EH (cell line): ENCODE measurements at regions not wholly inside any gene's neighbourhood (a gene's known extent, or its start where the extent isn't known, plus 50 kb on each side); places are given as distances from the start of the nearest gene placed in this dataset.
A peak's percentile ranks its signal among the peaks of the same experiment; 100 is the strongest.

Experiments
- DNase-seq: peaks from one replicate; pipeline ENCODE4 v3.0.0-alpha.2; 2015; ENCODE audit warnings: low read depth

DNA sequence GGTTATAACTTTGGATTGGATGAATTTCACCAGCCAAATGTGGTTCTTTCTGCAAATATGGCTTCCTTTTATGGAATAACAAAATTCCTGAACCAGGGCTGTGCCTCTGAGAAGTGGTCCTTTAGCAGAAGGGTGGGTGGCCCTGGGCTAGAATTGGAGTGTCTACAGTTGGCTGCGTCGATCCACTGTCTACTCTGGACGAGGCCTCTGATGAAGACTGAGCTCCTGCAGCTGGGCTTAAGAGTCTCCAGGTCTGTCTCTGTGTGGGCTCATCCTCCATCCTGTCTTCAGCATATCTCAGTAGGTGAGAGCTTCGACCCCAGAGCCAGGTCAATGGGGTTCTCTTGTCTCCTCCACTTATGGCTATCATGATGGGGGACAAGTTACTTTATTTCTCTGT lies 166.3 kb upstream of the PMEPA1 start:
- DNase-seq = no peak

DNA sequence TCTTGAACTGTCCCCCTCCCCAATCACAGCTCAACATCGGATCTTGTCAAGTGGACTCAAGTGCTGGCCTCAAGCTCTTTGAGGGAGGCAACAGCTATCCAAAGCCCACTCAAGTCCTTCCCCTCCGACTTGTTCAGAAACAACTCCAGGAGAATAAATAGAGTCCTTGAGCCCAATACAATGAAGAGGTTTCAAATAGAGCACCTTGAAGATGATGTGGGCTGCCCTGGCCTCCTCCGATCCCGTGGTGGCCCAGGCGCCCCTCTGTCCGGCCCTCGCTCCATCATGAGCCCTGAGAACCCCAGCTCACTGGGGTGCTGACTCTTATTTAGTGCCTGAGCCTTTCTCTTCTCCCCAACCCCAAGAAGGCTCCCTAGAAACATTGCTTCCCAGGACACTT lies 164.3 kb upstream of the PMEPA1 start:
- no peak for DNase-seq

DNA sequence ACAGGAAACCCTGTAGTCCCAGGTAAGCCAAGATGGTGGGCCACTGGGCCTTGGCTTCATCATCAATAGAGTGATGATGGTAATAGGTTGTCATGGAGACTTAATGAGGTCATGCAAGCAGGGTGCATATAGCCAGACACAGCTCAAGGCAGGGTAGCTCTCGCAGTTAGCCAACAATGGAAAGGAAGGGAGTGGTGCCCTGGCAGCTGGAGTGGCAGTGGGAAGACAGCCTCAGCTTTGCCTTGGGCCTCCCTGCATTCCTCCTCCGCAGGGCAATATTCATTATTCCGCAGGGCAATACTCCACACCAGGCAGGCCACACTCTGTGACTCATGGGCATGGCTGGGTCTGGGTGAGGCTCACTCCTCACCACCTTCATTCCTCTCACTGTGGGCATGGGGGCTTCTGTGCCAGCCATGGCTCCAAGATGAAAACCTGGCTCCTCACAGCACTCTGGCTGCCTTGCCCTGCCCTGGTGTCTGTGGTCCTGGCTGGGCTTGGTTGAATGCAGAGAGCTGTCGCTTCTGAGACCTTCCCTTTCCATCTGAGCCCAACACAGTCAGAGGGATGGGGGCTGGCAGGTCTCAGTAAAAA lies 163.1 kb upstream of the PMEPA1 start:
- no peak for DNase-seq

DNA sequence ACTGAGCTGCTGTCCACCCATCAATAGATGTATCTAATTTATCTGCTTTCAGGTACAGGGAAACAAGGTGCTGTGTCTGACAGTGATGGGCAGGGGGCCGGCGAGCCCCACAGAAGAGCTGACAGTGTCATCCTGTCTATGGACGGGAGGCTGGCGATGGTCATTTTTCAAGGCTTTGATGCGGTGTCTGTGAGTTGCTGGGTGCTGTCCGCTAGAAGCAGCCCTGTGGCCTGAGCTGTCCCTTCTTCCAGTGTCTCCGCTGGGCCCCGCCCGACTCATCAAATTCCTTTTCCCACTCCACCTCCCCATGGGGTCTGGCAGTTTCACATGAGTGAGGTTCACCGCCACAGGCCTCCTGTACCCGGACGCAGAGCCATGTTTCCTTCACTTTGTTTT lies 161.4 kb upstream of the PMEPA1 start:
- DNase-seq = no peak

DNA sequence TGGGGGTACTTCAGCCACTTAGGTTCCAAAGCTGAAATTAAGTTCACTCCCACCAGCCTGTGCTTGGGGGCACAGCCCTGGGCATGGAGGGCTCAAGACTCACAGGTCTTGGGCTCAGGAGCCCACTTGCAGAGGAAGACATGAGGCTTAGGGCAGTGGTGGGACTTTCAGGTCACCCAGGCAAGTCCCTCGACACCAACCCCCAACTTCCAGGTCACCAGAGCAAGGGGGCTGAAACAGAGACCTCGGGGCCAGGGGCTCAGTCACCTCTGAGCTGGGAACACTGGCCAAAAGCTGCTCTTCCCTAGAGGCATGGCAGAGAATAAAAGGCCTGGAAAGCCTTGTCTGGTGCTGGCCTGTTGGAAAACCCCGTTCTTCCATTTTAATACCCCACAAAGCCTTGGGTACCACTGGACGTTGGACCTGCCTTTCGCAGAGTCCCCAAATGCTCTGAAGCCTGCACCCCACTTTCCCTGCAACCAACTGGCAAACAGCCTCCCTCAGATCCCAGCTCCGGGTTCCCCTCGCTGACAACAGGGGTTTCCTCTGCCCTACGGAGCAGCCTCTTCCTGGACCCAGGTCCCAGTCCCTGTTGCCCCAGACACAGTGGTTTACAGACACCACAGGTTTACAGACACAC lies 160.9 kb upstream of the PMEPA1 start:
- DNase-seq = no peak

DNA sequence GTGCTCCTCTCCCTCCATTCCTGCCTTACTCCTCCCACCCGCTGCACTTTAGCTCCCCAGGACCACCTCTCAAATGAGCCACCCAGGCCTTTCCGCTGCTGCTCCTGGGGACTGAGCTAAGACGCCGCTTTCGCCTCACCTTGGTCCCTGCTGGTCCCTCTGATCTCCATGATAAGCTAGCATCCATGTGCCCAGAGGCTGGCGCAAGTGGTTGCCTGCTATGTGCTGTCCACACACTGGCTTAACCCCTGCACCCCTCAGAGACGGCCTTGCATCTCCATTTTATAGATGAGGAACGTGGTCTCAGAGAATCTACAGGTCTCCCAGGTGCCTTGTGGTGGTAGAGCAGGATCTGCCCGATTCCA lies 160.1 kb upstream of the PMEPA1 start:
- no peak for DNase-seq

DNA sequence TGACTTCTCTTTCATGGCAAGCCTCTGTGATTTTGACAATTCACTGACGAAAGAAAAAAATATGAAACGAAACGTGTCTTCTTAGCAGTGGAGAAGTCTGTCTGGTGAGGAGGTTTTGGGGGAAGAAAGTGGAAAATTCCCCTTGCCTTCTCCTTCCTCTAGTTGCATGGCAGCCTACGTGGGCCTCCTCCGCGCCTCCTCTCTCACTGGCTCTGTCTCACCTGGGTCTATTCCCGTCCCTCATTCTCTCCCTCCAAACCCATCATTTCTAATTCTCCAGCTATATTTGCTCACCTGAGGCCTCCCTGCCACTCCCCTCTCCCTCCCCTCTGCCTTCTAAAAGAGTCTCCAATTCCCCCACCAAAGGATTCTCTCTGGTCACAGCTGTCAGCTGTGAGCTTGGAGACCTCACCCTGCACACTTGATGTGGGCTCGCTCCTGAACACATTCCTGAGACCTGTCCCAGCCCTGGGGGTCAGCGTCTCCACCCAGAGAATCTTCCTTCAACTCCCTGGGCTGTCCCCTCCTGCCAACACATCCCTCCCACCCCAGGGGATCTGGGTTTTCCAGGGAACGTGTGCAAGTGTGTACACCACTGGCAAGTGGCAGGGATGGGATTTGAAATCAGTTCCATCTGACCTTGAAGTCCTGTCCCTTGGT lies 159.6 kb upstream of the PMEPA1 start:
- DNase-seq = no peak

DNA sequence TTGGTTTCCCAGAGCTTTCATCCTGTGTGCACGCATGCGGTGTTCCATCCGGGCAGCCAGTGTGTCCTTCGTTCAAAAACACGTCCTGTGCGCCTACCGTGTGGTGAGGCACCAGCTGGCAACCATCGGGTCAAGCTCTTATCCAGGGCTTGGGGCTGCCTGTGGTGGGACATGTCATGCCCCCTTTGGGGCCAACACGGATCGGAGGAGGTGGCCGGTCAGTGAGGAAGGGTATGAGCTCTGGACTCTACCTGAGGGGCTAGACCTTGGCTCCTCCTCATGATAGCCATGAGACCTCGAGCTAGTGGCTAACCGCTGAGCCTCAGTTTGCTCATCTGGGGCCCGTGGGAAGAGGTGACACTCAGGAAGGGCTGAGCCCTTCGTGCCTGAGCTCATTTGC lies 158.5 kb upstream of the PMEPA1 start:
- no peak for DNase-seq

DNA sequence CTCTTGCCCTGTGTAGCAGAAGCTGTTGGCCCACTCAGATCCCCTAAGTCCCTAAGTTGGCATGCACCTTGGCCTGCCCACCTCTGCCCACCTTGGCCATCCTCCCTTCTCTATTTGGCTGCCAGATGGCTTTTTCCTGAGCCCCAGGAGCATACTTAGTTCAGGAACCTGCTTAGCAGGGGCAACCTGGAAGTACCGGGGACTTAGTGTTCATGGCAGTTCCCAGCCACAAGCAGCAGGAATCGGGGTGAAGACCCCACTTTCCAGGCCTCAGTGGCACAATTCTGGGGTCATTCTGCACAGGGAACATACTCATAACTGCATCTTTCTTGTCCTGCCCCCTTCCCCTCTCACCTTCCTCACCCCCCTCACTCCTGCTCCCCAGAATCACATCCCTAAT lies 158.0 kb upstream of the PMEPA1 start:
- no peak for DNase-seq

DNA sequence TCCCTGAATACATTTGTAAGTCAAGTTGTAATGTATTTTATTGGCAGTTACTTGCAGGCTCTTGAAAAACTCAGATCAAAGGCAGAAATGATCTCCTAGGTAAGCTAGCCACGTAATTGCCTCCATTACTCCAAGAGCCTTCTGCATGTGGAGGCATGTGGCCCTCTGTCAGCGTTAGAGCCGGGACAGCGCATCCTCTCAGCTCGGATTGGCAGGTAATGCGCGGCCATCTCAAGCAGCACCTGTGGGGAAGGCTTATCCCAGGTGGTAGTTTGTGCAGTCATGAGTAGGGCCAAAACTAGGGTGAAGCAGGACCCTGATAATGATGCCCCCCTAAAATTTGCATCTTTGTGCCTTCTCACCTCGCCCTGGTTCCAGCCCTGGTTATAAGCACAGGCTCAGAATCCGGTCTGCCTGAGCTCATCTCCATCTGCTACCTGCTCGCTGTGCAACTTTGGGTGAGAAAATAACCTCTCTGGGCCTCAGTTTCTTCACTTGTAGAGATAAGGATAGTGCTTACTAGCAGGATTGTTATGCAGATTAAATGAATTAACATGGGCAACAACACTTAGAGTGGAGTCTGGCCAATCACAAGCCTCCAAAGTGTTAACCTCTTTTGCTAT lies 157.5 kb upstream of the PMEPA1 start:
- no peak for DNase-seq

DNA sequence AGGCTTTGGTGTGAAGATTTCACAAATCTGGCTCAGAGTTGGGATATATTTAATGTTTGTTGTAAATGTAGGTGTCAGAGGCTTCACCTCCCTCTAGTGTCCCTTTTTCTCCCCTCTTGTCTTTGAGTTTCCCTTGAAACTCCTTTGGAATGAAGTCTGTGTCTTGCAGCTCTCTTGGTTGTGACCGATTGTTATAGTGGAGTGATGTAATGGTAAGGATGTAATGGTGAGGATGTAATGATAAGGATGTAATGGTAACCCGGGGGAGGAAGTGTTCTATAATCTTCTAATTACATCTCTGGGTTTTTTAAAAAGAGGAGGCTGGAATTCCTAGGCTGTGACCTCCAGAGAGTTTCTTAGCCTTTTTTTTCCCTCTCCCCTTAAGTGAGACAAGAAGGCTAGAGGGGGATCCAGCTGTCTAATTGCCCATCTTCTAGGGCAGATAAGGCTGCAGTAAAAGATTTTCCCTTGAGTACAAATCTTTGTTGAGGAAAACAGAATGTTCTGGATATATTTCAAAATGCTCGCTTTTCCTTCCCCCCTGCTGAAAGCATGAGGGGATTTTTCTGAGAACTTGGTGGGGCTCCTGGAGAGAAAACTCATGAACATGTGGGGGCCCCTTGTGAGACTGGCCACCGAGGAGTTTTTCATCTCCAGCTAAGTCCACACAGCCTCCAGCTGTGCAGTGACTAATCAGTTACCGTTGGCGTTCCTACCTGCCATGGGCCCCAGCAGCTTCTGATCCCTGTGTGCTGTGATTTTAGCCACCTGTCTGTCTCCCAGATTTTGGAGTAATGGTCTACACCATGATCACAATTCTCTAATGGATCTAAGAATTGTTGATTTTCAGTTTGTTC lies 156.7 kb upstream of the PMEPA1 start:
- no peak for DNase-seq

DNA sequence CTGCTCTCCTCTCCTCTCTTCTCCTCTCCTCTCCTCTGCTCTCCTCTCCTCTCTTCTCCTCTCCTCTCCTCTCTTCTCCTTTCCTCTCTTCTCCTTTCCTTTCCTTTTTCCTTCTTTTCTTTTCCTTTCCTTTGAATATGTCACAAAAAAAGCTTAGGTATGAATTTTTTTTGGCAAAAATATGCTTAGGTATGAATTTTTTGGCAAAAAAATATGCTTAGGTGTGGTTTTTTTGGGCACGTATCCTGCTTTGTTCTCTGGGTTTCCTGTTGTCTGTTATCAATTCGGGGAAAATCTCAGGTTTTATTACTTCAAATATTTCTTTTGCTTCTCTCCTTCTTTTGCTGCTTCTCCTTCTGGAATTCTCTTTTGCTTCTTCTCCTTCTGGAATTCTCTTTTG lies 155.5 kb upstream of the PMEPA1 start:
- no peak for DNase-seq

DNA sequence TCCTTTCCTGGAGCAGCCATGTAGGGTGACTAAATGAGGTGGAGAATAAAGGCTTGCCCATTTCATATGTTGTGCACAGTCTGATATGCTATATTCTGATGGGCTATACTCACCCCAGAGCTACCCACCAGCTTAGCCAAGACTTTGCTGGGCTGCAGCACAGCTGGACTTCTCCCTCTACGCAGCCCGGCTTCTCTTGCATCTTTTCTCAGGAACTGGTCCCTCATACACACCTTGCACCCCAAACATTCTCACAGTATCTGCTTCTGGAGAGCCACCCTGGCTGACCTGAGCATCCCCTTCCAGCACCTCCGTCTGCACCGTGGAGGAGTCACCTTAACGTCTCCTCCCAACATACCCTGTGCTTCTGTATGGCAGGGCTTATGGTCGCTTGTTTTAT lies 150.8 kb upstream of the PMEPA1 start:
- DNase-seq = no peak

DNA sequence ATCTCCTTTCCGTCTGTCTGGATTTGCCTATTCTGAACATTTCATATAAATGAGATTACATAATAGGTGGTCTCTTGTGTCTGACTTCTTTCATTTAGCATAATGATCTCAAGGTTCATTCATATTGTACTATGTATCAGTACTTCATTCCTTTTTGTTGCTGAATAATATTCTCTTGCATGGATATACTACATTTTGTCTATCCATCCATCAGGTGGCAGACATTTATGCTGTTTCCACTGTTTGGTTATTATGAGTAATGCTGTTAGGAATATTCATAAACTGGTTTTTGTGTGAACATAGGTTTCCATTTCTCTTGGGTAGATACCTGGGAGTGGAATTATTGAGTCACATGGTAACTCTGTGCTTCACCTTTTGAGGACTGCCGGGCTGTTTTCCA lies 148.2 kb upstream of the PMEPA1 start:
- no peak for DNase-seq

DNA sequence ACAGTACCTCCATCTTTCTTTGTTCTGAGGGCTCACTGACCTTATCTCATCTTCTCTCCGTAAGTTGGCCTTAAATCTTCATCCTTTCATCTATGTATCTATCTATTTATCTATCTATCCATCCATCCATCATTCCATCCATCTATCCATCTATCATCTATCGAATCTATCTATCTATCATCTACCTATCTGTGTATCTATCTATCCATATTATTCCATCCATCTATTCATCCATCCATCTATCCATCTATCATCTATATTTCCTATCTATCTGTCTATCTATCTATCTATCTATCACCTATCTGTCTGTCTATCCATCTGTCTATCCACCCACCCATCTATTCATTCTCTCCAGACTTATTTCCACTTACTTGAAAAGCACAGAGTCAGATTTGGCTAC lies 147.3 kb upstream of the PMEPA1 start:
- DNase-seq = no peak

DNA sequence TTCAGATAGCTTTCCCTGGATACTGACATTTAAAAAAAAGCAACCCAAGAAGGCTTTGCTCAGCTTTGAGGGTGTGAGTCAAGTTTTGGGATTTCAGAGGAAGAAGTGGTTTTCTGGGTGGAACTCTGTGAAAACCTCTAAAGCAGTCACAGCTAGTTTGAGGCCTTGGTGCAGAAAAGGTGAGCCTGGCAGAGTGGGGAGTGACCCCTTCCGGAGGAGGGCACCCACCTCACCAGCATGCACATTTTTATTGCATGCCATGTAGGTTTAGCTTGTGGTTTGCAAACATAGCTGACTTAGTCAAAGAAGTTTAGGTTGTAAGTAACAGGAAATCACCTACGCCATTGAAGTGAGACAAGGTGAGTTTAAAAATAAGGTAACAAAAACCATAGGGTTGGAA lies 146.8 kb upstream of the PMEPA1 start:
- DNase-seq = no peak

DNA sequence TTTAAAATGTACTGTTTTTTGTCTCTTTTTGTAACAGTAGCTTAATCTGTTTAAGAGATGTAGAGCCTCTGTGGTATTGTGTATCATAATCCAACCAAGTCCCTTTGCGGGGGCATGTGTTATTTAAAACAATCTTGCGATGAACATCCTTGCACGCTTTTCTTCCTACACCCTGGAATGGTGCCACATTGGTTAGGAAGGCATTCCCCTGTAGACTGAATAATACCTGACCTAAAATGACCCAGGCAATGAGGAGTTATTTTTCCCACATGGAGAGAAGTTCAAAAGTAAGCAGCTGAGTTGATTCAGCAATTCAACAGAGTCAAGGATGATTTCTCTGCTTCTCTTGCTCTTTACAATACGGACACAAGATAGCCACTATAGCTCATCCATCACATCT lies 142.0 kb upstream of the PMEPA1 start:
- DNase-seq = no peak

DNA sequence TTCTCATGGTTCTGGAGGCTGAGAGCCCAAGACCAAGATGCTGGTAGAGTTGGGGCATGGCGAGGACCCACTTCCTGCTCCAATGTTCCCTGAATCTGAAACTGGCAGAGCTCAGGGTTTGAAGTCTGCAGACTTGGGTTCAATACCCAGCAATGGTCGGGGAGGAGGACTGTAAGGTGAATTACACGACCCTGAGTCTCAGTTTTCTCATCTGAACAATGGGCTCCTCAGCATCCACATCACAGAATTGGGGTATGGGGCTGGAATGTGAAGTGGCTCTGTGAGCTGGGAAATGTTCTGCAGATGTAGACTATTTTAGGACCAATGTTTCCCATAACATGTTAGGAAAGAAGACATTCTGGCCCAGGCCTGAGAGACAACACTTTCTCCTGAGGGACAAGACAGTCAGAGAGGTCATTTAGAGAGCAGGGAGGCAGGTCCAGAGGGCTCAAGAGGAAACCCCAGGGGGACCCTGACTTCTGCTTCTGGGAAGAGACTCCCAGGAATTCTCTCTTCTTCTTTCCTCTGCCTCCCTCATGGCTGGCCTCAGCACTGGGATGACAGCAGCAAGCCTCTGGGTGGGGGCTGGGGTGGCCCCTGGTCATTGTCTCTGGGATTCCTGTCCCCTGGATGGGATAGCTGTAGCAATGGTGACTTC lies 141.3 kb upstream of the PMEPA1 start:
- no peak for DNase-seq

DNA sequence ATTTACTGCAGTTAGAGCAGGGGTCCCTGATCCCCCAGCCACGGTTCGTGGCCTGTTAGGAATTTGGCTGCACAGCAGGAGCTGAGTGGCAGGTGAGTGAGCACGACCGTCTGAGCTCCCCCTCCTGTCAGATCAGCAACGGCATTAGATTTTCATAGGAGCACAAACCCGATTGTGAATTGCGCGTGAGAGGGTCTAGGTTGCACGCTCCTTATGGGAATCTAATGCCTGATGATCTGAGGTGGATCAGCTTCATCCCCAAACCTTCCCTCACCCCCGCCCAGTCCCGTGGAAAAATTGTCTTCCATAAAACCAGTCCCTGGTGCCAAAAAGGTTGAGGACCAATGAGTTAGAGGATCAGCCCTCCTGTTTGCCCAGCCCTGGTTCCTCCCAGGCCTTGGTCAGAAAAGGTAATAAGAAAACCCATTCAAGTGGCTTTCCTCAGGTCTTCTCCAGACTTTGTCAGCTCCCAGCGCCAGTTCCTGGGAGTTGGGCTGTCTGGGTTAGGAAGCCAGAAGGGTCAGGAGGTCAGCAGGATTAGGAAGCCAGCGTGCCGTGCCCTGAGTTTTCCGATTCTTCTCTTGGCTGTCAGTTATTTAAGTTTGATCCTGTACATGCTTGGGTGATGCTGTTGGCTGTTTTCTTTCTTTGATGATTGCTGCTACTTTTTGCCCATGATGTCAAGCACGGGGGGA lies 139.9 kb upstream of the PMEPA1 start:
- DNase-seq = no peak

DNA sequence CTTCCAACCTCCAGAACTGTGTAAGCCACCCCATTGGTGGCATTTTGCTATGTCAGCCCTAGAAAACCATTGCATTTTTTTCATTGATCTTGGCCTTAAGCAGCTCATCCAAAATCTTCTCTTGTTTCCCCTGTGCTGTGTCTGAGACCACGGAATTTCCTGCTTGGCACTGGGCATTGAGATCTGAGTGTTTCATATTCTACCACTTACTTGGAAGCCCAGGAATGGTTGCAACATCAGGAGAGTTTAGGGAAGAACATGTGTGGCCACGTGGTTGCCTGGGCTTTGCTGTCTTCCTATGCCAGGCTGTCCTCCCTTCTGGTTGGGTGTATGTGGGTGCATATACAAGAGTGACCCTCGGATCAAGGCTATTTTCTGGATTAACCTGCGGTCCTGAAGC lies 139.3 kb upstream of the PMEPA1 start:
- peak; percentile 21 for DNase-seq

DNA sequence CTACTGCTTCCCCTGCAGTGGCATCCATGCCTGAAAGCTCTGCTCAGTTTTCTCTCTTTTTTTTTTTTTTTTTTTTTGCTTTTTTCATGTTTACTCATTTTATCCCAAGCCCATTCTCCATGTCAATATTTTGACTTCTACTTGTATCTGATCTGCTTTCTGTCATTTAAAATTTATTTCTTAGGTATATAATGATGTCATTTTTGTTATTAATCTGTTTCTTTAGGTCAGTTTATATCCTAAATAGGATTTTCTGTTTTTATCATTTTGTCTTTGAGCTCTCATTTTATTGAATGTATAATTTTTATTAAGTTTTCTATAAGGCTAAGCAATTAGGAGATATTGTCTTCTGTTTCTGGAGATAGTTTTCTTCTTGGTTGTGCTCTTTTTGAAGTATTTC lies 138.5 kb upstream of the PMEPA1 start:
- no peak for DNase-seq
